HFF-Myc (cell line): ENCODE measurements at regions not wholly inside any gene's neighbourhood (a gene's known extent, or its start where the extent isn't known, plus 50 kb on each side); places are given as distances from the start of the nearest gene placed in this dataset.
"Not testable (repeated sequence)": the region's sequence is repeated elsewhere in the genome, so short reads cannot be mapped to it uniquely, and the experiment has no call there.

Experiments
- DNase-seq: peaks from one replicate; pipeline ENCODE4 v3.0.0-alpha.2; 2011; ENCODE audit warnings: low read depth; ENCODE audit errors: extremely low read depth
- H3K4me3 ChIP-seq: replicated peaks from 2 replicates; pipeline ENCODE4 v1.5.1; 2011; ENCODE audit warnings: low read depth, mild to moderate bottlenecking, control low read depth, low read length
- TF ChIP-seq, protein P1 (sequence below): IDR thresholded peaks from 2 replicates; pipeline ENCODE4 v1.5.1; 2012; ENCODE audit warnings: mild to moderate bottlenecking, low read depth, low read length, control low read depth; ENCODE audit errors: missing control alignments

DNA sequence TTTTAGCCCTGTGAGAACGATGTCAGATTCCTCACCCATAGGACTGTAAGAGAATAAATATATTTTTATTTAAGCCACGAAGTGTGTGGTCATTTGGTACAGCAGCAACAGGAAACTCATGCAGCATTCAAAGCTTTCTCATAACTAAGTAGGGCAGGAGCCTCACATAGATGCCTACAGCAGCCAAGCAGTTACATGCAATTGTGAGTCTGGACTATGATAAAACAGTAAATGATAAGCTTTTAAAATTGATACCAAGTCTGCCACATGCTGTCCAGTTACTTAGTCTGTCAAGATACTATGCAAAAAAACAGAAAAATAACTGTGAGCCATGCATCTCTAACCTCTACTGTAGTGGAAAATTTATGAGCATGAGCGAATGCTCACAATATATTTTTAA is 359.6 kb downstream of the HS3ST1 start:
- no peak for DNase-seq
- TF ChIP-seq, protein P1, sequence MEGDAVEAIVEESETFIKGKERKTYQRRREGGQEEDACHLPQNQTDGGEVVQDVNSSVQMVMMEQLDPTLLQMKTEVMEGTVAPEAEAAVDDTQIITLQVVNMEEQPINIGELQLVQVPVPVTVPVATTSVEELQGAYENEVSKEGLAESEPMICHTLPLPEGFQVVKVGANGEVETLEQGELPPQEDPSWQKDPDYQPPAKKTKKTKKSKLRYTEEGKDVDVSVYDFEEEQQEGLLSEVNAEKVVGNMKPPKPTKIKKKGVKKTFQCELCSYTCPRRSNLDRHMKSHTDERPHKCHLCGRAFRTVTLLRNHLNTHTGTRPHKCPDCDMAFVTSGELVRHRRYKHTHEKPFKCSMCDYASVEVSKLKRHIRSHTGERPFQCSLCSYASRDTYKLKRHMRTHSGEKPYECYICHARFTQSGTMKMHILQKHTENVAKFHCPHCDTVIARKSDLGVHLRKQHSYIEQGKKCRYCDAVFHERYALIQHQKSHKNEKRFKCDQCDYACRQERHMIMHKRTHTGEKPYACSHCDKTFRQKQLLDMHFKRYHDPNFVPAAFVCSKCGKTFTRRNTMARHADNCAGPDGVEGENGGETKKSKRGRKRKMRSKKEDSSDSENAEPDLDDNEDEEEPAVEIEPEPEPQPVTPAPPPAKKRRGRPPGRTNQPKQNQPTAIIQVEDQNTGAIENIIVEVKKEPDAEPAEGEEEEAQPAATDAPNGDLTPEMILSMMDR: no peak
- H3K4me3 ChIP-seq: no peak overlapping the region

DNA sequence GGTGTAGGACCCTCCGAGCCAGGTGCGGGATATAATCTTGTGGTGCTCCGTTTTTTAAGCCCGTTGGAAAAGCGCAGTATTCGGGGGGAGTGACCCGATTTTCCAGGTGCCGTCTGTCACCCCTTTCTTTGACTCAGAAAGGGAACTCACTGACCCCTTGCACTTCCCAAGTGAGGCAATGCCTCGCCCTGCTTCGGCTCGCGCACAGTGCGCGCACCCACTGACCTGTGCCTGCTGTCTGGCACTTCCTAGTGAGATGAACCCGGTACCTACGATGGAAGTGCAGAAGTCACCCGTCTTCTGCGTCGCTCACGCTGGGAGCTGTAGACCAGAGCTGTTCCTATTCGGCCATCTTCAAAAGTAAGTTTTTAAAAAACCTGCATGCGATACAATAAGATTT is 362.1 kb downstream of the HS3ST1 start:
- not testable (repeated sequence) for H3K4me3 ChIP-seq, DNase-seq

DNA sequence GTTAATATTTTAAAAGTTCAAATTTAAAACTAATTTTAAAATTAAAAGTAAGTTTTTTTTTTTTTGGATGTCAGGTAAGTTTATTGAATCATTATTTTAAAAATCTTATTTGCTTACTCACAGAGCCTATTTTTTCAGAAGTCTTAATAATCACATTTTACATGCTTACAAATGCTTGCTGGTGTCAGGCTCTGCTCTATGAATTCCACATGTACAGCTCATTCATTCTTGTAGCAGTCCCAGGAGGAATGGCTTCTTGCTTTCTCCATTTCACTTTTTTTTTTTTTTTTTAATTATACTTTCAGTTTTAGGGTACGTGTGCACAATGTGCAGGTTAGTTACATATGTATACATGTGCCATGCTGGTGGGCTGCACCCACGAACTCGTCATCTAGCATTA is 368.1 kb downstream of the HS3ST1 start:
- DNase-seq, H3K4me3 ChIP-seq: not testable (repeated sequence)

DNA sequence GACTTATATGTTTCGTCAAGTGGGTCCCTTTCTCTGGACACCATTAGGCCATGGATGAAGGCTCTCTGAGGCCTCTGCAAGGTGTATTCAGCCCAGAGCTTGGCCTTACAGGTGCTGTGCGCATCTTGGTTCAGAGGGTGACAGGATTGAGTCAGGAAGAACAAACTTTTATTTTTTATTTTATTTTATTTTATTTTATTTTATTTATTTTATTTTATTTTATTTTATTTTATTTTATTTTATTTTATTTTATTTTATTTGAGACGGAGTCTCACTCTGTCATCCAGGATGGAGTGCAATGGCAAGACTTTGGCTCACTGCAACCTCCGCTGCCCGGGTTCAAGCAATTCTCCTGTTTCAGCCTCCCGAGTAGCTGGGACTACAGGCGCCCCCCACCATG is 370.4 kb upstream of the CLNK start:
- H3K4me3 ChIP-seq, DNase-seq: not testable (repeated sequence)

DNA sequence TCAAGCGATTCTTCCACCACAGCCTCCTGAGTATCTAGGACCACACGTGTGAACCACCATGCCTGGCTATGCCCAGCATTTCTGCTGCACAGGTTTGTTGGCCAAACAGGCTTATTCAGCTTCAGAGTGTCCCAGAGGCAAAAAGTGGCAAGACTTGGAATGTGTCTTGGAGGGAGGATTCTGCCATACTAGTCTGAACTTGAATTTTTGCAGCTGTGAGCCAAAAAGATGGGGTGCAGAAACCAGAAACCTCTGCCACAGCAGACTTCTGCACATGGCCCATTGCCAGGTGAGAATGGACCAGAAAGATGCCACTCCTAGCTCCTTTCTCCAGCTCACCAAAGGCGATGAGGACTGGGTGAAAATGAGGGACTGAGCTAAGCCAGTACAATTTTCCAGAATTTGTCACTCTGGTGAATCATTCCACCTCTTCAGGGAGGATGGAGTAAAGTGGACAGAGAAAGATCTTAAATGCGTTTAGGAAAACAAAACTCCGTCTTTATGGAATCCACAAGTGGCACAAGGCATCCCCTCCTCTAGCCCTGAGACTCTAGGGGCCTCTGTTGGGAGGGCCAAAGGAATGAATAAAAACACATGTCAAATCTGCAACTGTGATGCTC is 369.1 kb upstream of the CLNK start:
- DNase-seq: no peak
- TF ChIP-seq, protein P1: no peak
- H3K4me3 ChIP-seq: no peak overlapping the region

DNA sequence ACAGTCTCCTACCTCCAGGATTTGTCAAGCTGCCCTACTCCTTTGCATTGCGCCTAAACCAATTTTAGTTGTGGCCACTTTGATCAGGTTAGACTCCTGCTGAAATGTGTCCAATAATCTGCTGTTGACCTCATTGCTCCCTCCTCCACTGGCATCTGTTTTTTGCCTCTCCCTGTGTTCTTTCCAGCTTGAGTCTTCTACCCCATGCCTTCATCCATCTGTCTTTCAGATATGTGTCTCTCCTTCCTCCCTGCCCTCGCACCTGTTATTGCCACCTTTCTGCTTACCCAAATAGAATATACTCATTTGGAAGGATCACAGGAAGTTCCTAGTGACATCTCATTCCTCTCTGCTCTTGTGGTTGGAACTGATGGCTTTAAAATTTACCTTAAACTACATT is 366.6 kb upstream of the CLNK start:
- DNase-seq: no peak
- TF ChIP-seq, protein P1: no peak
- no peak overlapping the region for H3K4me3 ChIP-seq

DNA sequence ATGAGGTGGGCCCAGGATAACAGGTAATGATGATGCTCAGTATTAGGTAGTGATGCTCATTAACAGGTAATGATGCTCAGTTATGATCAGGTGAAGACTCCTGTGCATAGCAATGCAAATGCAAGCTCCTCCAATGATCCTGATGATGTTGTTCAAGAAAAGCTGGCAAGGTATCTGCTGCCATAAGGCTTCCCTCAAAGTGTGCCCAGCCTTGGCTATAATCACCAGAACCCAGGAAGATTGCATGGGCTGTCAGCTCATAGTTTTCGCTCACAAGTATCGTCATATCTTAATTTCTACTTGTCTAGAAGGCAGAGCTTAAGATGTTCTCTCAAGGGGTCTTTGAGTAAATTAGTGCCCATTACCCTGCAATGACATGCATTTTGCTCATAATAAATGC is 366.2 kb upstream of the CLNK start:
- no peak overlapping the region for H3K4me3 ChIP-seq
- DNase-seq: no peak
- TF ChIP-seq, protein P1: no peak

DNA sequence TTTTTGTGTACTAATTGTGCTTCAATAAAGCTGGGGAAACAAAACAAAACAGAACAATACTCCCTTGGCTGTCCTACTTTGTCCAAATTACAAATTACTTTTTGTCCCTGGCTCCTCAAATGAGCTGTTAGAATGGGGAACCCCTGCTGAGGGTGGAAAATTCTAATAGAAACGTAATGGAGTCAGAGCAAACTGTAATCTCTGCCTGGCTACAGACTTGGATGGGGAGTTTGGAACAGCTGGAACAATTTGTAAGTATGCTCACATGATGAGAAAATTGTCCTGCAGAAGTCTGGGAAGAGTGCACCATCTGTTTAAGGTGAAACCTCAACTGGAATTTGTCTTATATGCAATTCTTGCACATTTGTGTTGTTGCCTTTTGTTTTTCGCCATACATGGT is 364.4 kb upstream of the CLNK start:
- H3K4me3 ChIP-seq: no peak overlapping the region
- no peak for DNase-seq
- TF ChIP-seq, protein P1: no peak
